ENCODE measurements at regions not wholly inside any gene's neighbourhood (a gene's known extent, or its start where the extent isn't known, plus 50 kb on each side); places are given as distances from the start of the nearest gene placed in this dataset.

DNA sequence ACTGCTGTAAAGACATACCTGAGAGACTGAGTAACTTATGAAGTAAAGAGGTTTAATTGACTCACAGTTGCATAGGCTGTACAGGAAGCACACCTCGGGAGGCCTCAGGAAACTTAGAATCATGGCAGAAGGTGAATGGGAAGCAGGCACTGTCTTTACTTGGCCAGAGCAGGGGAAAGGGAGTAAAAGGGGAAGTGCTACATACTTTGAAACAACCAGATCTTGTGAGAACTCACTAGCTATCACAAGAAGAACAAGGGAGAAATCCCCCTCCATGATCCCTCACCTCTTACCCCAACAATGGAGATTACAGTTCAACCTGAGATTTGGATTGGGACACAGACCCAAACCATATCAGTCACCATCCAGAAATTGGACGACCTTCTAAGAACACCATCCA lies 1285.8 kb upstream of the CDH9 start:
- TF ChIP-seq, protein P1, sequence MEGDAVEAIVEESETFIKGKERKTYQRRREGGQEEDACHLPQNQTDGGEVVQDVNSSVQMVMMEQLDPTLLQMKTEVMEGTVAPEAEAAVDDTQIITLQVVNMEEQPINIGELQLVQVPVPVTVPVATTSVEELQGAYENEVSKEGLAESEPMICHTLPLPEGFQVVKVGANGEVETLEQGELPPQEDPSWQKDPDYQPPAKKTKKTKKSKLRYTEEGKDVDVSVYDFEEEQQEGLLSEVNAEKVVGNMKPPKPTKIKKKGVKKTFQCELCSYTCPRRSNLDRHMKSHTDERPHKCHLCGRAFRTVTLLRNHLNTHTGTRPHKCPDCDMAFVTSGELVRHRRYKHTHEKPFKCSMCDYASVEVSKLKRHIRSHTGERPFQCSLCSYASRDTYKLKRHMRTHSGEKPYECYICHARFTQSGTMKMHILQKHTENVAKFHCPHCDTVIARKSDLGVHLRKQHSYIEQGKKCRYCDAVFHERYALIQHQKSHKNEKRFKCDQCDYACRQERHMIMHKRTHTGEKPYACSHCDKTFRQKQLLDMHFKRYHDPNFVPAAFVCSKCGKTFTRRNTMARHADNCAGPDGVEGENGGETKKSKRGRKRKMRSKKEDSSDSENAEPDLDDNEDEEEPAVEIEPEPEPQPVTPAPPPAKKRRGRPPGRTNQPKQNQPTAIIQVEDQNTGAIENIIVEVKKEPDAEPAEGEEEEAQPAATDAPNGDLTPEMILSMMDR (conservative IDR thresholded peaks at IDR 0.05; ENCODE audit: low read length), result no peak
- no peak for TF ChIP-seq EZH2phosphoT487 (IDR thresholded peaks at IDR 0.05; ENCODE audit: borderline replicate concordance, low read depth, low read length)

All from OCI-LY7 (cell line).